Keratinocyte (primary cell): ENCODE measurements at regions not wholly inside any gene's neighbourhood (a gene's known extent, or its start where the extent isn't known, plus 50 kb on each side); places are given as distances from the start of the nearest gene placed in this dataset.

ENCODE experiments used
- CTCF ChIP-seq, 3 experiments: IDR thresholded peaks in 1 of 3; conservative IDR thresholded peaks in 1 of 3; optimal IDR thresholded peaks in 1 of 3; 2 replicates in 2 of 3; 3 replicates in 1 of 3; pipeline versions ENCODE3 to v1.5.1; 2011; ENCODE audit warnings: low read length in 3 of 3, mild to moderate bottlenecking in 3 of 3, moderate library complexity in 2 of 3, control low read depth in 1 of 3, inconsistent platforms in 1 of 3; ENCODE audit not compliant: insufficient read depth in 2 of 3; ENCODE audit errors: extremely low read depth in 1 of 3
- EZH2 ChIP-seq: IDR thresholded peaks from one replicate; pipeline ENCODE4 v1.6.1; 2012; ENCODE audit warnings: inconsistent platforms, mild to moderate bottlenecking, low read length, moderate library complexity

DNA sequence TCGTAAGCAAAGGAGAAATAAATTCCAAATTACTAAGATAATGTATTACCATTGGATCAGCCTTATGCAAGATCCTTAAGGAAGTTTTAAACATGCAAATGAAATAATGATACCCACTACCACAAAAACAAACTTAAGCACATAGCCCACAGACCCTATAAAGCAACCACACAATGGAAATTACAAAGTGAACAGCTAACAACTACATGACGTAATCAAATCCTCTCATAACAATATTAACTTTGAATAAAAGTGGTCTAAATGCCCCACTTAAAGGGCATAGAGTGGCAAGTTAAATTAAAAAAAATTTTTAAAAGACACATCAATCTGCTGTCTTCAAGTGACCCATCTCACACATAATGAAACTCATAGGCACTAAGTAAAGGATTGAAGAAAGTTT lies 397.3 kb upstream of the SEMA3A start:
- TF ChIP-seq CTCF (optimal IDR thresholded peaks at IDR 0.05 in 1 of 3, IDR thresholded peaks at IDR 0.05 in 1 of 3, conservative IDR thresholded peaks at IDR 0.05 in 1 of 3; ENCODE audit: extremely low read depth in 1 of 3, insufficient read depth in 2 of 3, low read length in 3 of 3), result no peak
- TF ChIP-seq EZH2, result no peak
